Upper lobe of left lung (tissue), 4 donors: ENCODE measurements at regions not wholly inside any gene's neighbourhood (a gene's known extent, or its start where the extent isn't known, plus 50 kb on each side); places are given as distances from the start of the nearest gene placed in this dataset.

Experiments
- POLR2A ChIP-seq, 4 donors: fragments of 450-650 bp; IDR thresholded peaks; one replicate each; pipeline ENCODE4 v1.5.1; 2016 to 2017; ENCODE audit warnings: antibody characterized with exemption in 4 of 4, mild to moderate bottlenecking in 2 of 4
- TF ChIP-seq, protein P1 (sequence below), 6 experiments: fragments of 450-650 bp in 4 of 6; fragments of 200-600 bp in 2 of 6; sonication (generic) in 2 of 6; IDR thresholded peaks; one replicate each; pipeline ENCODE4 v1.5.1; 2016 to 2019; ENCODE audit warnings: antibody characterized with exemption in 6 of 6

DNA sequence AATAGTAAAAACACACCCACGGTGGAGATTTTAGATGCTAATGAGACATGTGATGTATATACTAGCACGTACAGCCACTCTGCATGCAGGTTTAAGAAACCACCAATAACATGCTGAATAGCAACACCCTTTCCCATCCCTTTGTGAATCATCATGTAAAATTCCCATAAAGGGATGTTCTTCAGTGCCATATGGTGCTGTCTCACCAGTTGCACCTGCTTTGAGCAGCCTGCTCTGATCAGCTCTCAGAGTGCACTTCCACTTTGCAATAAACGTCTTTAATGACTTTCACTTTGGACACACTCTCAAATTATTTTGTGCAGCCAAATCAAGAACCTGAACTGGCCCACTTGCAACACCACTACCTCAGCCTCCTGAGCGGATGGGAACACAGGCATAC, 615.0 kb downstream of the ANKRD7 start:
- TF ChIP-seq, protein P1, sequence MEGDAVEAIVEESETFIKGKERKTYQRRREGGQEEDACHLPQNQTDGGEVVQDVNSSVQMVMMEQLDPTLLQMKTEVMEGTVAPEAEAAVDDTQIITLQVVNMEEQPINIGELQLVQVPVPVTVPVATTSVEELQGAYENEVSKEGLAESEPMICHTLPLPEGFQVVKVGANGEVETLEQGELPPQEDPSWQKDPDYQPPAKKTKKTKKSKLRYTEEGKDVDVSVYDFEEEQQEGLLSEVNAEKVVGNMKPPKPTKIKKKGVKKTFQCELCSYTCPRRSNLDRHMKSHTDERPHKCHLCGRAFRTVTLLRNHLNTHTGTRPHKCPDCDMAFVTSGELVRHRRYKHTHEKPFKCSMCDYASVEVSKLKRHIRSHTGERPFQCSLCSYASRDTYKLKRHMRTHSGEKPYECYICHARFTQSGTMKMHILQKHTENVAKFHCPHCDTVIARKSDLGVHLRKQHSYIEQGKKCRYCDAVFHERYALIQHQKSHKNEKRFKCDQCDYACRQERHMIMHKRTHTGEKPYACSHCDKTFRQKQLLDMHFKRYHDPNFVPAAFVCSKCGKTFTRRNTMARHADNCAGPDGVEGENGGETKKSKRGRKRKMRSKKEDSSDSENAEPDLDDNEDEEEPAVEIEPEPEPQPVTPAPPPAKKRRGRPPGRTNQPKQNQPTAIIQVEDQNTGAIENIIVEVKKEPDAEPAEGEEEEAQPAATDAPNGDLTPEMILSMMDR (IDR thresholded peaks at IDR 0.05) = no peak
- TF ChIP-seq POLR2A (IDR thresholded peaks at IDR 0.05) = no peak
